H9 (cell line): ENCODE measurements at regions not wholly inside any gene's neighbourhood (a gene's known extent, or its start where the extent isn't known, plus 50 kb on each side); places are given as distances from the start of the nearest gene placed in this dataset.

Source experiments
- DNase-seq: peaks from one replicate; pipeline ENCODE4 v3.0.0-alpha.2; 2017
- H2AFZ ChIP-seq: one replicate; pipeline ENCODE4 v1.6.1; 2013; ENCODE audit warnings: mild to moderate bottlenecking, low read length, control low read depth, moderate library complexity
- H2AK5ac ChIP-seq: 2 replicates; pipeline ENCODE4 v1.6.1; 2013; ENCODE audit warnings: low read length, control low read depth, mixed read lengths; ENCODE audit not compliant: insufficient read length
- H2BK120ac ChIP-seq: one replicate; pipeline ENCODE4 v1.6.1; 2013; ENCODE audit warnings: low read depth, mild to moderate bottlenecking, low read length, control low read depth, inconsistent platforms; ENCODE audit not compliant: poor library complexity, severe bottlenecking
- H2BK12ac ChIP-seq: 2 replicates; pipeline ENCODE4 v1.6.1; 2013; ENCODE audit warnings: low read length, control low read depth, mixed read lengths, low read depth; ENCODE audit not compliant: insufficient read length
- H2BK15ac ChIP-seq: 2 replicates; pipeline ENCODE4 v1.6.1; 2013; ENCODE audit warnings: low read depth, low read length, control low read depth
- H2BK20ac ChIP-seq: one replicate; pipeline ENCODE4 v1.6.1; 2013; ENCODE audit warnings: low read depth, mild to moderate bottlenecking, low read length, control low read depth, inconsistent platforms; ENCODE audit not compliant: poor library complexity, severe bottlenecking
- H2BK5ac ChIP-seq: 2 replicates; pipeline ENCODE4 v1.6.1; 2013; ENCODE audit warnings: low read length, control low read depth, mixed read lengths; ENCODE audit not compliant: insufficient read length
- H3K14ac ChIP-seq: 2 replicates; pipeline ENCODE4 v1.6.1; 2013; ENCODE audit warnings: low read length, control low read depth; ENCODE audit not compliant: insufficient read depth
- H3K18ac ChIP-seq: 2 replicates; pipeline ENCODE4 v1.6.1; 2013; ENCODE audit warnings: low read depth, mild to moderate bottlenecking, mixed read lengths, low read length, control low read depth; ENCODE audit not compliant: insufficient read length
- H3K23ac ChIP-seq: 2 replicates; pipeline ENCODE4 v1.6.1; 2013; ENCODE audit warnings: low read length, control low read depth, mixed read lengths, low read depth; ENCODE audit not compliant: insufficient read length
- H3K23me2 ChIP-seq: 2 replicates; pipeline ENCODE4 v1.6.1; 2013; ENCODE audit warnings: low read depth, mild to moderate bottlenecking, mixed read lengths, low read length, control low read depth; ENCODE audit not compliant: insufficient read length, poor library complexity, severe bottlenecking
- H3K27ac ChIP-seq: 2 replicates; pipeline ENCODE4 v1.5.1; 2013; ENCODE audit warnings: low read length, control low read depth, mixed read lengths, low read depth; ENCODE audit not compliant: insufficient read length
- H3K27me3 ChIP-seq: 2 replicates; pipeline ENCODE4 v1.6.1; 2013; ENCODE audit warnings: low read length, control low read depth, inconsistent platforms; ENCODE audit not compliant: insufficient read depth
- H3K4ac ChIP-seq: 2 replicates; pipeline ENCODE4 v1.6.1; 2013; ENCODE audit warnings: low read depth, mild to moderate bottlenecking, control low read depth, inconsistent platforms, low read length, moderate library complexity
- H3K4me1 ChIP-seq: 2 replicates; pipeline ENCODE4 v1.6.1; 2013; ENCODE audit warnings: low read length, control low read depth, inconsistent platforms; ENCODE audit not compliant: insufficient read depth
- H3K4me2 ChIP-seq: 2 replicates; pipeline ENCODE4 v1.6.1; 2013; ENCODE audit warnings: low read length, control low read depth, mixed read lengths; ENCODE audit not compliant: insufficient read length, insufficient read depth
- H3K56ac ChIP-seq: 2 replicates; pipeline ENCODE4 v1.6.1; 2013; ENCODE audit warnings: low read depth, mild to moderate bottlenecking, mixed read lengths, low read length, control low read depth; ENCODE audit not compliant: insufficient read length
- H3K79me1 ChIP-seq: 2 replicates; pipeline ENCODE4 v1.6.1; 2013; ENCODE audit warnings: low read depth, mild to moderate bottlenecking, moderate library complexity, low read length, control low read depth, inconsistent platforms; ENCODE audit not compliant: insufficient read depth, poor library complexity, severe bottlenecking
- H3K79me2 ChIP-seq: 2 replicates; pipeline ENCODE4 v1.6.1; 2013; ENCODE audit warnings: low read length, control low read depth, inconsistent platforms; ENCODE audit not compliant: insufficient read depth
- H3K9ac ChIP-seq: 2 replicates; pipeline ENCODE4 v1.6.1; 2013; ENCODE audit warnings: low read length, control low read depth, mixed read lengths; ENCODE audit not compliant: insufficient read length; ENCODE audit errors: extremely low read depth
- H3K9me3 ChIP-seq: one replicate; pipeline ENCODE4 v1.6.1; 2013; ENCODE audit warnings: low read depth, low read length, inconsistent platforms; ENCODE audit not compliant: control insufficient read depth
- H3T11ph ChIP-seq: one replicate; pipeline ENCODE4 v1.6.1; 2013; ENCODE audit warnings: mild to moderate bottlenecking, low read length, control low read depth, inconsistent platforms
- H4K20me1 ChIP-seq: one replicate; pipeline ENCODE4 v1.6.1; 2013; ENCODE audit not compliant: control insufficient read depth, insufficient read length, insufficient read depth
- H4K5ac ChIP-seq: 2 replicates; pipeline ENCODE4 v1.6.1; 2013; ENCODE audit warnings: low read depth, mild to moderate bottlenecking, mixed read lengths, low read length, control low read depth; ENCODE audit not compliant: insufficient read length
- H4K8ac ChIP-seq: replicated peaks from 2 replicates; pipeline ENCODE4 v1.6.1; 2013; ENCODE audit warnings: low read length, control low read depth, mixed read lengths, low read depth; ENCODE audit not compliant: insufficient read length
- H4K91ac ChIP-seq: 2 replicates; pipeline ENCODE4 v1.6.1; 2013; ENCODE audit warnings: low read depth, mild to moderate bottlenecking, moderate library complexity, mixed read lengths, low read length, control low read depth; ENCODE audit not compliant: insufficient read length
- H3K27ac Mint-ChIP-seq, 3 experiments: 2 replicates in 2 of 3; 3 replicates in 1 of 3; pipeline ENCODE4 v1.8.0; 2020 to 2021; ENCODE audit warnings: mixed read lengths in 3 of 3, mild to moderate bottlenecking in 1 of 3, moderate library complexity in 1 of 3
- H3K27me3 Mint-ChIP-seq: 2 replicates; pipeline ENCODE4 v1.8.0; 2021; ENCODE audit warnings: low read depth, mild to moderate bottlenecking, moderate library complexity, mixed read lengths
- H3K36me3 Mint-ChIP-seq, 3 experiments: 2 replicates in 2 of 3; 3 replicates in 1 of 3; pipeline ENCODE4 v1.8.0; 2020 to 2021; ENCODE audit warnings: low read depth in 3 of 3, mixed read lengths in 3 of 3; ENCODE audit not compliant: insufficient read depth in 1 of 3
- H3K4me1 Mint-ChIP-seq, 2 experiments: 2 replicates each; pipeline ENCODE4 v1.8.0; 2020; ENCODE audit warnings: mixed read lengths in 2 of 2
- H3K4me3 Mint-ChIP-seq, 2 experiments: 2 replicates in 1 of 2; 3 replicates in 1 of 2; pipeline ENCODE4 v1.8.0; 2020 to 2021; ENCODE audit warnings: mild to moderate bottlenecking in 2 of 2, mixed read lengths in 2 of 2, moderate library complexity in 1 of 2
- H3K9me3 Mint-ChIP-seq, 2 experiments: 2 replicates in 1 of 2; 3 replicates in 1 of 2; pipeline ENCODE4 v1.8.0; 2020; ENCODE audit warnings: mild to moderate bottlenecking in 2 of 2, mixed read lengths in 2 of 2, moderate library complexity in 1 of 2
- CTCF ChIP-seq: fragments of 200-600 bp; sonication (generic); conservative IDR thresholded peaks from 3 replicates; pipeline ENCODE4 v1.8.0; 2021; ENCODE audit warnings: antibody characterized with exemption, mild to moderate bottlenecking
- WGBS: extraction: QIAGEN DNeasy Blood & Tissue Kit; methylation state at CpG from one replicate; pipeline ENCODE4 v1.1.7; 2013; ENCODE audit warnings: missing lambda C conversion rate, low lambda C conversion rate, mixed read lengths; ENCODE audit not compliant: insufficient read length; ENCODE audit errors: extremely low coverage; 5-methylcytosine and 5-hydroxymethylcytosine counted together

GRCh38 chr2:41940060-41940744, 107.6 kb upstream of the PKDCC start:
- no peaks in the 10 kb centered on the region for H3K27me3 ChIP-seq
- no peak overlapping the region for H2BK20ac ChIP-seq
- no peak overlapping the region for H3K18ac ChIP-seq
- Mint-ChIP-seq H3K4me1 (peaks cover 61 to 64% of the 10 kb centered on the region in 2 experiments), H3K27me3 (no peaks in the 10 kb centered on the region), H3K27ac (peak overlapping the region in 2 of 3 experiments; percentile 2 to 88; a peak in 2 of 7 replicates), H3K36me3 (peaks cover 0 to 11% (median 0%) of the 10 kb centered on the region in 3 experiments; a peak in 1 of 7 replicates), H3K9me3 (peaks cover 0 to 6% of the 10 kb centered on the region in 2 experiments; a peak in 2 of 5 replicates), H3K4me3 (no peak overlapping the region)
- no peak overlapping the region for H4K91ac ChIP-seq
- no peak overlapping the region for H3K23ac ChIP-seq
- no peak overlapping the region for H2AFZ ChIP-seq
- no peaks in the 10 kb centered on the region for H3K79me2 ChIP-seq
- H3K14ac ChIP-seq = no peak overlapping the region
- H3T11ph ChIP-seq = no peak overlapping the region
- H3K4ac ChIP-seq = no peak overlapping the region
- DNase-seq = no peak
- no peak overlapping the region for H3K9ac ChIP-seq
- no peak overlapping the region for H2BK120ac ChIP-seq
- no CpG with 5 or more reads among the region's 8 CpGs for WGBS
- no peak overlapping the region for H3K4me2 ChIP-seq
- no peak overlapping the region for H3K56ac ChIP-seq
- H4K5ac ChIP-seq = no peak overlapping the region
- no peak overlapping the region for H2BK12ac ChIP-seq
- no peak overlapping the region for H4K8ac ChIP-seq
- no peaks in the 10 kb centered on the region for H3K9me3 ChIP-seq
- no peak overlapping the region for H2BK5ac ChIP-seq
- no peaks in the 10 kb centered on the region for H3K79me1 ChIP-seq
- H3K27ac ChIP-seq = no peak overlapping the region
- no peak for TF ChIP-seq CTCF
- no peak overlapping the region for H2AK5ac ChIP-seq
- H2BK15ac ChIP-seq = no peak overlapping the region
- H3K23me2 ChIP-seq = no peaks in the 10 kb centered on the region
- H4K20me1 ChIP-seq = no peaks in the 10 kb centered on the region
- H3K4me1 ChIP-seq = peaks cover 15% of the 10 kb centered on the region; the same call in 1 of the 2 replicates
